Upper lobe of left lung (tissue), 6 donors: ENCODE measurements at regions not wholly inside any gene's neighbourhood (a gene's known extent, or its start where the extent isn't known, plus 50 kb on each side); places are given as distances from the start of the nearest gene placed in this dataset.

Source experiments
- ATAC-seq, 2 donors: fragments of 200-7000 bp; cut with Tn5 transposase; one replicate each; pipeline ENCODE4 v1.9.1; 2022; ENCODE audit warnings: mild to moderate bottlenecking in 2 of 2, moderate library complexity in 2 of 2; ENCODE audit not compliant: low FRiP score in 2 of 2
- DNase-seq, 2 donors: peaks; one replicate each; pipeline ENCODE4 v3.0.0-alpha.2; 2019 to 2020
- H3K27ac ChIP-seq, 4 donors: fragments of 200-600 bp; sonication (generic); one replicate each; pipeline ENCODE4 v1.5.1; 2016 to 2019
- H3K27me3 ChIP-seq, 4 donors: fragments of 200-600 bp; sonication (generic); one replicate each; pipeline ENCODE4 v1.5.1; 2017 to 2019
- H3K36me3 ChIP-seq, 4 donors: fragments of 200-600 bp; sonication (generic); one replicate each; pipeline ENCODE4 v1.5.1; 2016 to 2019
- H3K4me1 ChIP-seq, 4 donors: fragments of 200-600 bp; sonication (generic); one replicate each; pipeline ENCODE4 v1.5.1; 2018 to 2019
- H3K4me3 ChIP-seq, 4 donors: fragments of 200-600 bp; sonication (generic); one replicate each; pipeline ENCODE4 v1.5.1; 2017 to 2019; ENCODE audit warnings: mild to moderate bottlenecking in 2 of 4, moderate library complexity in 1 of 4
- H3K9me3 ChIP-seq, 4 donors: fragments of 200-600 bp; sonication (generic); one replicate each; pipeline ENCODE4 v1.5.1; 2018 to 2019
- CTCF ChIP-seq, 6 experiments: fragments of 450-650 bp in 4 of 6; fragments of 200-600 bp in 2 of 6; sonication (generic) in 2 of 6; IDR thresholded peaks; one replicate each; pipeline ENCODE4 v1.5.1; 2016 to 2019; ENCODE audit warnings: antibody characterized with exemption in 6 of 6
- EP300 ChIP-seq, 4 donors: sonication (generic); formaldehyde crosslinking; IDR thresholded peaks; one replicate each; pipeline ENCODE4 v1.5.1; 2017; ENCODE audit warnings: antibody characterized with exemption in 4 of 4, control low read depth in 2 of 4
- POLR2A ChIP-seq, 4 donors: fragments of 450-650 bp; IDR thresholded peaks; one replicate each; pipeline ENCODE4 v1.5.1; 2016 to 2017; ENCODE audit warnings: antibody characterized with exemption in 4 of 4, mild to moderate bottlenecking in 2 of 4
- POLR2AphosphoS5 ChIP-seq, 2 donors: sonication (generic); formaldehyde crosslinking; IDR thresholded peaks; one replicate each; pipeline ENCODE4 v1.5.1; 2017; ENCODE audit warnings: antibody characterized with exemption in 2 of 2
- WGBS, 2 donors: methylation state at CpG; one replicate each; pipeline ENCODE4 v1.1.5; 2017 to 2018; 5-methylcytosine and 5-hydroxymethylcytosine counted together
- donor health status: DM: no; HTN: no; CAD: no; lungs with moderate emphysema.
- donor health status: DM: no; HTN: yes; CAD: no; lungs with severe emphysema.

- Histone ChIP-seq H3K36me3 (no peaks in the 10 kb centered on the region), H3K27me3 (no peaks in the 10 kb centered on the region), H3K27ac (no peak overlapping the region), H3K4me1 (no peaks in the 10 kb centered on the region), H3K4me3 (no peak overlapping the region), H3K9me3 (no peaks in the 10 kb centered on the region)
- DNase-seq (no peak), ATAC-seq (no peak)
- 77 to 83% methylated on average over 7 of the region's 7 CpGs for WGBS, 2 donors
- TF ChIP-seq EP300 (IDR thresholded peaks at IDR 0.05) (no peak), POLR2A (IDR thresholded peaks at IDR 0.05) (no peak), CTCF (IDR thresholded peaks at IDR 0.05) (no peak), POLR2AphosphoS5 (IDR thresholded peaks at IDR 0.05) (no peak)
These were observed 197.0 kb downstream of the AXIN2 start for GRCh38 chr17:65364438-65364837.

- Histone ChIP-seq H3K9me3 (no peaks in the 10 kb centered on the region), H3K27me3 (no peaks in the 10 kb centered on the region), H3K27ac (no peak overlapping the region), H3K4me1 (no peaks in the 10 kb centered on the region), H3K4me3 (no peak overlapping the region), H3K36me3 (no peaks in the 10 kb centered on the region)
- ATAC-seq (no peak), DNase-seq (no peak)
- no peak for TF ChIP-seq POLR2AphosphoS5 (IDR thresholded peaks at IDR 0.05)
- no peak for TF ChIP-seq POLR2A (IDR thresholded peaks at IDR 0.05)
- no peak for TF ChIP-seq CTCF (IDR thresholded peaks at IDR 0.05)
- no peak for TF ChIP-seq EP300 (IDR thresholded peaks at IDR 0.05)
- 65 to 69% methylated on average over 2 of the region's 2 CpGs for WGBS, 2 donors
These were observed 198.6 kb downstream of the AXIN2 start for GRCh38 chr17:65362826-65363225.

- ATAC-seq (no peak), DNase-seq (no peak)
- Histone ChIP-seq H3K36me3 (no peaks in the 10 kb centered on the region), H3K27me3 (no peaks in the 10 kb centered on the region), H3K4me3 (no peak overlapping the region), H3K4me1 (no peaks in the 10 kb centered on the region), H3K9me3 (no peaks in the 10 kb centered on the region), H3K27ac (no peak overlapping the region)
- TF ChIP-seq CTCF (IDR thresholded peaks at IDR 0.05) (no peak), POLR2A (IDR thresholded peaks at IDR 0.05) (no peak), EP300 (IDR thresholded peaks at IDR 0.05) (no peak), POLR2AphosphoS5 (IDR thresholded peaks at IDR 0.05) (no peak)
- 90 to 94% methylated on average over 14 of the region's 14 CpGs for WGBS, 2 donors
These were observed 200.4 kb downstream of the AXIN2 start for GRCh38 chr17:65360961-65361552.

- no peaks in the 10 kb centered on the region for H3K4me1 ChIP-seq
- H3K36me3 ChIP-seq = no peaks in the 10 kb centered on the region
- no peak overlapping the region for H3K4me3 ChIP-seq
- H3K27ac ChIP-seq = no peak overlapping the region
- no peaks in the 10 kb centered on the region for H3K9me3 ChIP-seq
- no peak for DNase-seq
- ATAC-seq = no peak
- TF ChIP-seq EP300 (IDR thresholded peaks at IDR 0.05) (no peak), POLR2A (IDR thresholded peaks at IDR 0.05) (no peak), CTCF (IDR thresholded peaks at IDR 0.05) (no peak), POLR2AphosphoS5 (IDR thresholded peaks at IDR 0.05) (no peak)
- H3K27me3 ChIP-seq = no peaks in the 10 kb centered on the region
- 72 to 89% methylated on average over 3 of the region's 3 CpGs for WGBS, 2 donors
These were observed 202.4 kb downstream of the AXIN2 start for GRCh38 chr17:65359016-65359415.

GRCh38 chr17:65356536-65356935 lies 204.9 kb downstream of the AXIN2 start:
- Histone ChIP-seq H3K36me3 (no peaks in the 10 kb centered on the region), H3K4me1 (no peaks in the 10 kb centered on the region), H3K4me3 (no peak overlapping the region), H3K9me3 (no peaks in the 10 kb centered on the region), H3K27ac (no peak overlapping the region), H3K27me3 (no peaks in the 10 kb centered on the region)
- ATAC-seq (no peak), DNase-seq (no peak)
- TF ChIP-seq CTCF (IDR thresholded peaks at IDR 0.05) (no peak), POLR2A (IDR thresholded peaks at IDR 0.05) (no peak), EP300 (IDR thresholded peaks at IDR 0.05) (no peak), POLR2AphosphoS5 (IDR thresholded peaks at IDR 0.05) (no peak)
- WGBS, 2 donors = 88 to 92% methylated on average over 5 of the region's 5 CpGs
